HUES48 (cell line): ENCODE measurements at regions not wholly inside any gene's neighbourhood (a gene's known extent, or its start where the extent isn't known, plus 50 kb on each side); places are given as distances from the start of the nearest gene placed in this dataset.

ENCODE experiments used
- H3K27ac ChIP-seq: one replicate; pipeline ENCODE4 v1.7.0; 2013; ENCODE audit warnings: low read depth, low read length, inconsistent platforms
- H3K27me3 ChIP-seq: 2 replicates; pipeline ENCODE4 v1.6.1; 2013; ENCODE audit warnings: mild to moderate bottlenecking, low read length; ENCODE audit not compliant: control insufficient read depth, insufficient read depth
- H3K36me3 ChIP-seq: 2 replicates; pipeline ENCODE4 v1.6.1; 2013; ENCODE audit warnings: low read length; ENCODE audit not compliant: control insufficient read depth, insufficient read depth
- H3K4me1 ChIP-seq: 2 replicates; pipeline ENCODE4 v1.6.1; 2013; ENCODE audit warnings: mild to moderate bottlenecking, low read length; ENCODE audit not compliant: control insufficient read depth, insufficient read depth
- H3K4me3 ChIP-seq: 2 replicates; pipeline ENCODE4 v1.5.1; 2013; ENCODE audit warnings: mild to moderate bottlenecking, low read depth, low read length
- H3K9ac ChIP-seq: 2 replicates; pipeline ENCODE4 v1.6.1; 2013; ENCODE audit warnings: mild to moderate bottlenecking, low read depth, low read length, moderate library complexity
- H3K9me3 ChIP-seq: 2 replicates; pipeline ENCODE4 v1.6.1; 2013; ENCODE audit warnings: low read length; ENCODE audit not compliant: control insufficient read depth, insufficient read depth

DNA sequence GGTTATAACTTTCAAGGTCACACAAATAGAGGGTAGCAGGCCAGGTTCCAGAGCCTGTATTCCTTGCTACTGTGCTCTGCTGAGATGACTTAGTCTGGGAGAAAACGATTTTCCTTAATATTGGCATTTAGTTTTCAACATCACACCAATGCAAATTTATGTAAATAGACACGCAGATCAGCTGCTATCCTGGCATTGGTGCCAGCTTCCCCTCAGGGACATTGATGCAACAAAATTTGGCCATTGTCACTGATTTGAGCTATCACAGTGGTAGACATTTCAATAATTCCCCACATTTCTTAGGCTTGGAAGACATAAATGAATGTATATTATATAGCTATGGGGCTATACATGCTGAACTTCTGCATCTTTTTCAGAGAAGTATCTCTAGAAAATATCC is 71.6 kb upstream of the ASTN2 start:
- H3K4me3 ChIP-seq, result no peak overlapping the region
- no peak overlapping the region for H3K9ac ChIP-seq
- no peaks in the 10 kb centered on the region for H3K9me3 ChIP-seq
- H3K27me3 ChIP-seq, result no peaks in the 10 kb centered on the region
- no peak overlapping the region for H3K27ac ChIP-seq
- H3K4me1 ChIP-seq, result peaks cover 21% of the 10 kb centered on the region
- H3K36me3 ChIP-seq, result no peaks in the 10 kb centered on the region

DNA sequence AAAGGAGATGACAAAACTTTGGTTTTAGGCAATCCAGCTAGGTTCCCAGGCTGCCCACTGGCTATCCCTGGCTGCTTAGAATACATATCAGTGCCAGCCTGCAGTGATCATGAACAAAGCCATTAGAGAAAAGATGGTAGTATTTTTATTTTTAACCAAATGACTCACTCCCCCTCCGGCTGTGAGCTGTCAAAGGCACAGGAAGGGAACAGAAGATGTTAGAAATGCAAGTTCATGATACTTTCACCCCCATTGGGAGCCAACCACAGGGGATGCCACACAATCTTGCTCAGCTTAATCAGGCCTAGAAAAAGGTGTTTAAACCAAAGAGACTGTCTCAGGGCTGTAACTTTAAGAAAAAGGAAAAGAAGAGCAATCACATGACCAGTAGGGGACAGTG is 70.3 kb upstream of the ASTN2 start:
- peak overlapping the region; percentile 81 for H3K27ac ChIP-seq
- no peak overlapping the region; the same call in 1 of the 2 replicates for H3K4me3 ChIP-seq
- H3K36me3 ChIP-seq, result no peaks in the 10 kb centered on the region
- no peak overlapping the region for H3K9ac ChIP-seq
- no peaks in the 10 kb centered on the region for H3K9me3 ChIP-seq
- H3K4me1 ChIP-seq, result peaks cover 17% of the 10 kb centered on the region
- H3K27me3 ChIP-seq, result no peaks in the 10 kb centered on the region

DNA sequence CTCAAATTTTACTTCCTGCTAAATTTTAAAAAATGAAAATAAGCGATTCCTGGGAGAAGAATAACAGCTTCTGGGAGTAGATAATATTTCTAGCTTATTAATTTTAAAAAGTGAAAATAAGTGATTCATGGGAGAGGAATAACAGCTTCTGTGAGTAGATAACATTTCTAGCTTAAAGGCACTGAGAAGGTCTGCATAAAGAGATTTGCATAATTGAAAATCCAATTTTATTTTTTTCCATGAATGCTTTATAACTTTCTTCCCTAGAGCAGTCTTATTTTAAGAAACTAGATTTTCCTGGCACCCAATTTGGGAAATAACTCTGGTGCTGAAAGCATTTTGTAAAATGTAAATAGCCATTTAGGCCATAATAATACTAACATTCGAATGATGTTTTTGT is 65.9 kb upstream of the ASTN2 start:
- H3K27me3 ChIP-seq, result no peaks in the 10 kb centered on the region
- no peak overlapping the region for H3K4me3 ChIP-seq
- H3K9me3 ChIP-seq, result no peaks in the 10 kb centered on the region
- H3K4me1 ChIP-seq, result peaks cover 13% of the 10 kb centered on the region
- no peak overlapping the region for H3K27ac ChIP-seq
- no peaks in the 10 kb centered on the region for H3K36me3 ChIP-seq
- no peak overlapping the region for H3K9ac ChIP-seq

DNA sequence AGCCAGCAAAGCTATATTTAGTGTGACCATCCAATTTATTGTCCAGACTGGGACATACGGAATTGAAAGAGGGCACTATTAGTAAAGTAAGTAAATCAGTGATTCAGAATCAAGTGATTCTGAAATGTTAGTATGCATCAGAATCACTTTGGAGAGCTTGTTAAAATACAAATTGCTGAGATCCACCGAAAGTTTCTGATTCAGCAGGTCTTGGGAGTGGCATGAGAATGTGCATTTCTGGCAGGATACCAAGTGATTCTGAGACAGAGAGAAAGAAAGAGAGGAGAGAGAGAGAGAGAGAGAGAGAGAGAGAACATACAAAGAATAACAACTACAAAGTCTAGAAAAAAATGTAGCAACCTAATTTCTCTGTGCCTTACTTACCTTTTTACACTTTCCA is 65.4 kb upstream of the ASTN2 start:
- no peaks in the 10 kb centered on the region for H3K36me3 ChIP-seq
- H3K4me3 ChIP-seq, result no peak overlapping the region
- H3K4me1 ChIP-seq, result peaks cover 9% of the 10 kb centered on the region
- H3K9me3 ChIP-seq, result no peaks in the 10 kb centered on the region
- H3K9ac ChIP-seq, result no peak overlapping the region
- H3K27me3 ChIP-seq, result no peaks in the 10 kb centered on the region
- H3K27ac ChIP-seq, result no peak overlapping the region

DNA sequence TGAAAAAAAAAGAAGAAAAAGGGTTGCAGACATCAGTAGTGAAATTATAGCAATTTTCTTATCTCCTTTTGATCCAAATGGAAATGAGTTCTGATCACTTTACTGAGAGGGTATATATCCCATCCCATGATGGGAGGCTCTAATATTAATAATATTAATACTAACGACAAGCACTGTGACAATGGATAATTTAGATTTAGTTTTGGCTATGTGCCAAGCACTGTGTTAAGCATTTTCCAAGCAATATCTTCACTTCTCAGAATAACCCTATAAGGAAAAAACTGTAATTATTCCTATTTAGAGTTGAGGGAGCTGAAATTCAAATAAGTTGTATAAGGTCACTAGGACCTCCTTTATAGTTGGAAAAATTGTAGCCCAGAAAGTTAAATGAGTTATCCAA is 58.4 kb upstream of the ASTN2 start:
- H3K4me3 ChIP-seq, result no peak overlapping the region
- H3K27ac ChIP-seq, result no peak overlapping the region
- H3K9me3 ChIP-seq, result no peaks in the 10 kb centered on the region
- H3K9ac ChIP-seq, result no peak overlapping the region
- no peaks in the 10 kb centered on the region for H3K27me3 ChIP-seq
- H3K4me1 ChIP-seq, result no peaks in the 10 kb centered on the region
- H3K36me3 ChIP-seq, result no peaks in the 10 kb centered on the region

DNA sequence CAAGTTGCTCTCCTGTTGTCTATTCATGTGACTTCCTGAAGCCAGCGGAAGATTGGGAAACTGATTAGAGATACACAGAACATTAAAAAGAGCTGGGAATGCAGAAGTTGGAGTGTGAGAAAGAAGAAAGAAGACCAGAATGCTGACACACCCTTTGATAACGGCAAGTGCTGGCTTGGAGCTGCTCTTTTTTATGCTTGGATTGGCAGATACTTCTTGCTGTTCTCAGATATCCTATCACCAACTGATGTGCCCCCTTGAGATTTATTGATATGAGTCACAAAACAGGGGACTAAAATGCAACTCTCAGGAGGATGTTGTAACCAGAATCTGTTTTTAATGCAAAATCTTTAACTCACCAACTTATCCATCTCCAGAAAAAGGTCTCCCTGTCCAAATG is 56.0 kb upstream of the ASTN2 start:
- no peaks in the 10 kb centered on the region for H3K27me3 ChIP-seq
- no peak overlapping the region for H3K4me3 ChIP-seq
- H3K27ac ChIP-seq, result no peak overlapping the region
- H3K9ac ChIP-seq, result no peak overlapping the region
- no peaks in the 10 kb centered on the region for H3K4me1 ChIP-seq
- H3K9me3 ChIP-seq, result no peaks in the 10 kb centered on the region
- H3K36me3 ChIP-seq, result no peaks in the 10 kb centered on the region

DNA sequence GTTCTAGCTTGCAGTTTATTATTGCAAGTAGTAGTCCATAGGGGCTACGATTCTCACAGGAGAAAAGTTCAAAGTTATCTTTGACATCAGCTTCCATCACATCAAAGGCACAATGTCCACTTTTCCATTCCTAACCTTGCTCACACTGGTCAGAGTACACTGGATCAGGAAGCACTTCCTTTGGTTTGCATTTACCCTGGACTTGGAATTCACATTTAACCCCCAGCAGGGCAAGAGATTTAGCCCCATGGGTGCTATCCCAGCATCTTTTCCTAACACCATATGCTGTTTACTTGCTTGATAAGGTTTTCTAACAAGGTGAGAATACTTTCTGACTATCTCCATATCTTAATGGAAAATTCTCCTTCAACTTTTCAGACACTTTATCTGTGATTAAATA is 55.6 kb upstream of the ASTN2 start:
- Histone ChIP-seq H3K4me3 (no peak overlapping the region), H3K27ac (no peak overlapping the region), H3K4me1 (no peaks in the 10 kb centered on the region), H3K27me3 (no peaks in the 10 kb centered on the region), H3K36me3 (no peaks in the 10 kb centered on the region), H3K9ac (no peak overlapping the region), H3K9me3 (no peaks in the 10 kb centered on the region)

DNA sequence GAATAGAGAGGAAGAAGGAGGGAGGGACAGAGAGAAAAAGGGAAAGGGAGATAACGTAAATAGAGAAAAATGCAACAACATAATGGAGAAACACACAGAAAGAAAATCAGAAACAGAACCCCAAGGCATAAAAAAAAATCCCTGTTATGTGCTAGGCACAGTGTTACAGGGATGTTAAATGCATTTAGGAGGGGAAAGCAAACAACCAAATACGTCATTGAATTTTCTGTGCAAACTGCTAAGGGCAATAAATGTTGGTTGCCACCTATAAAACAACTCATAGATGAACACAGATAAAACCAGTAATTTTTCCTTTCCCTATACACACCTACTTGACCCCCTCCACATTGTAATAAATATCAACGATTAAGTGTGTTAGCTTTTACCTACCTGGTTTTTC is 51.3 kb upstream of the ASTN2 start:
- Histone ChIP-seq H3K9me3 (no peaks in the 10 kb centered on the region), H3K9ac (no peak overlapping the region), H3K4me3 (no peak overlapping the region), H3K27ac (no peak overlapping the region), H3K4me1 (no peaks in the 10 kb centered on the region), H3K36me3 (no peaks in the 10 kb centered on the region), H3K27me3 (no peaks in the 10 kb centered on the region)

DNA sequence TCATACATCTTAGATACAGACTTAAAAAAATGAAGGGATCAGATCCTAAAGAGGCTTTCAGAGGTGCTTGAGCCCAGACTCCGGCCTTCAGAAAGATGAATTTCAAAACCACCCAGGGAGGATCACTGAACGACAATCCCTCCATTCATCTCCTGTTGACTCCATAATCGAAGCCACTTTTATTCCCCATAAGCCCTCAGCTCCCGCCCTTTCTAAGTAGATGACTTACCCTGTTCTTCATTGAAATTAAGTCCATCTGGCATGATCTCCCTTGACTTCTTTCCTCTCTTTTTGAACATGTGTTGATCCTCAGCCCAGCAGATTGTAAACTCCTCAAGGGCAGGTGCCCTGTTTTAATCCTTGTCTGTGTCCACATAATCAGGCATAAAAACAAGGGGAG is 50.8 kb upstream of the ASTN2 start:
- H3K27ac ChIP-seq, result no peak overlapping the region
- H3K36me3 ChIP-seq, result no peaks in the 10 kb centered on the region
- H3K4me1 ChIP-seq, result no peaks in the 10 kb centered on the region
- no peaks in the 10 kb centered on the region for H3K27me3 ChIP-seq
- H3K4me3 ChIP-seq, result no peak overlapping the region
- H3K9me3 ChIP-seq, result no peaks in the 10 kb centered on the region
- H3K9ac ChIP-seq, result no peak overlapping the region

DNA sequence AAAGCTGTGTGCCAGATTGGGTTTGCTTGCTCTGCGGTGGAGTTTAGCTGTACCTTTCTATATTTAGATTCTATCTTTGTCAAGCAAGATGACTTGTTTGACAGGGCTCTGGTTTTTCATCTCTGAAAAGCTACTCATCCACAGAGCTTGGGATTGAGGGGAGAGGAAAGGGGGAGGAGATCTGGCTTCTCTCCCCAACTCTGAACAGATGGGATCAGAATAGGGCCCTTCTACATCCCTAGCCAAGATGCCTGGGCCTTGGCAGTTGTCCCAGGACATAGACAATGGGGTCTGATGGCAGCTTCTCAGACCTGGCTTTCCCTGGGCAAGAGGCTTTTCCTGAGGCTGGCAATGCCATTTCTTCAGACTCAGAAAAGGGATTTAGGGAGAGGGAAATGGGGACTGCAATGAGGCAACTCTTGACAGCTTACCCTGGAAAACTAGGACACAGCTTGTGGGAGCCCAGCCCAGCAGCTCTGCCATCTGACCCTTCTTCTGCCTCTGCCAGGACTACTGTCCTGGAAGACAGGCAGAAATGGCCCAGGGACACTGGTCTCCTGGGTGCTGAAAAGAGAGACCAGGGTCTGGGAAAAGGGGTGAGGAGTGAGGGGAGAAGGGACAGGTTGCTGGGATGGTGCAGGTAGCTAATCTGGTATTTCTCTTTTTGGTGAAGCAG is 50.2 kb upstream of the ASTN2 start:
- Histone ChIP-seq H3K9me3 (no peaks in the 10 kb centered on the region), H3K27me3 (no peaks in the 10 kb centered on the region), H3K9ac (no peak overlapping the region), H3K27ac (no peak overlapping the region), H3K4me1 (no peaks in the 10 kb centered on the region), H3K36me3 (no peaks in the 10 kb centered on the region), H3K4me3 (no peak overlapping the region)
